GM19328 (cell line): ENCODE measurements at regions not wholly inside any gene's neighbourhood (a gene's known extent, or its start where the extent isn't known, plus 50 kb on each side); places are given as distances from the start of the nearest gene placed in this dataset.

Experiments used
- ATAC-seq: cut with Tn5 transposase; IDR thresholded peaks from one replicate; pipeline ENCODE4 v1.9.1; 2021; ENCODE audit warnings: mild to moderate bottlenecking, moderate library complexity; ENCODE audit not compliant: unreplicated experiment

DNA sequence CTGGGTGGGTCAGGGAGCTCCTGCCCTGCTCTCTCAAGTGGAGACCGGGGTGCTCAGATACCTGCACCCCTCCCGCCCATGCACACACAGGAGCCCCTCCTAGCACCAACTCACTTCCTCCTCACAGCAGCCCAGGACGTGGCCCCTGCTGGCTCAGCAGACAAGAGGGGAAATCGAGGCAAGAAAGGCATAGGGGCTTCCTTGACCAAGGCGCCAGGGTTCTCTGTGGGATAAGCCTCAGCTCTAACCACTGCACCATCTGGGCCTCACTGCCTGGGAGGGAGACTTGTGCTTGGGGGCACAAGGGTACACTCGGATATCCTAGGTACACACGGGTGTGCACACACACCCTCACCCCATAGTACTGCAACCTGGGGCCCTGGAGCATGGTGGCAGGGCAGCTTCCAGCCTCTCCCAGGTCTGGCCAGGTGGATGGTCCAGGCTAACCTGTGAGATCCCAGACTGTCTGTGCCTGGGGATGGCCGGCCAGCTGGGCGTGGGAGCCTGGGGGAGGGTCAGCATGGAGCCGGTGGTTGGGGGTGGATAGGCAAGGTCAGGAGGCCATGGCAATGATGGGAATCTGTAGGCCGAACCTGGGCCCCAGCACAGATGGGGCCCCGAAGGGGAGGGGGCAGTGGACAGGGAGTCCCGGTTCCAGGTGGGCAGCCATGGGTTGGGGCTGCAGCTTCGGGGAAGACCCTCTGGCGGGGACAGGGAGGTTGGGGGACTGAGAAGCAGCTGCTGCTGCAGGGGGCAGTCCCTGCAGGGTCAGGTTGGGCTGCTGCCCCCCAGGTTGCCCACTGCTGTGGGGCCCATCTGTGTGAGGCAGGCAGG is 312.4 kb downstream of the TMEM121 start:
- ATAC-seq: no peak

DNA sequence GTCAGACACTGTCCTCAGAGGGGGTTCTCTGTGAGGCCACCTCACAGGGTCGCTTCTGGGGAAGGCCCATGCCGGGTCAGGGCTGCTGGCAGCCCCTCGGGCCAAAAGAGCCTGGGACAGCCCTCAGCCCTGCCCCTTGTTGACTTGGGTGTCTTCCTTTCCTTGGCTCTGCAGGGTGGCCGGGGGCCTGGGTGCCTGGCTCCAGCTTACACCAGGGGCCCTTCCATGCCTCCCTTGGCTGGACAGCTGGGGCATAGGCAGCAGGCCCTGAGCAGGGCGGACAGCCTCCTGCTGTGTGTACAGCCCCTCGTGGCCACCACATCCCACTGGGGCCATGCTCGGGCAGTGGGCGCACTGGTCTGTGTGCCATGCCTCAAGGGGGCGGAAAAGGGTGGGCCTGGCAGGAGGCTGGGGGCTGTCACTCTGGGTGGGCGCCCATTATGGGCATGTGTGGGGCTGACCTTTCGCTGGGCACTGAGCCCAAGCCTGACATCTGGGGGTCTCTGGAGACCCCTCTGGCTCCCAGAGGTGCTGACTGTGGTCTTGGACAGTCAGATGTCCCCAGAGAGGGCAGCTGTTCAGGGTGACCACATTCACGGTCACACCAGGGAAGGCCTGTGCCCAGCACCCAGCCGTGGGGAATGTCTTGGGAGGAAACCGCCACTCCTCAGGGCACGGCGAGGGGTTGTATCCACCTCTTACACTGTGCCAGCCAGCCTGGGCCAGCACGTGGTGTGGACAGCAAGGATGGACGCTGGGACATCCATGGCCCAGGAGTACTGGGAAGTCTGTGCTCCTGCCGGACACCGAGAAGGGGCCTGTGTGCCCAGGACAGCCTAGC is 313.3 kb downstream of the TMEM121 start:
- ATAC-seq: no peak

DNA sequence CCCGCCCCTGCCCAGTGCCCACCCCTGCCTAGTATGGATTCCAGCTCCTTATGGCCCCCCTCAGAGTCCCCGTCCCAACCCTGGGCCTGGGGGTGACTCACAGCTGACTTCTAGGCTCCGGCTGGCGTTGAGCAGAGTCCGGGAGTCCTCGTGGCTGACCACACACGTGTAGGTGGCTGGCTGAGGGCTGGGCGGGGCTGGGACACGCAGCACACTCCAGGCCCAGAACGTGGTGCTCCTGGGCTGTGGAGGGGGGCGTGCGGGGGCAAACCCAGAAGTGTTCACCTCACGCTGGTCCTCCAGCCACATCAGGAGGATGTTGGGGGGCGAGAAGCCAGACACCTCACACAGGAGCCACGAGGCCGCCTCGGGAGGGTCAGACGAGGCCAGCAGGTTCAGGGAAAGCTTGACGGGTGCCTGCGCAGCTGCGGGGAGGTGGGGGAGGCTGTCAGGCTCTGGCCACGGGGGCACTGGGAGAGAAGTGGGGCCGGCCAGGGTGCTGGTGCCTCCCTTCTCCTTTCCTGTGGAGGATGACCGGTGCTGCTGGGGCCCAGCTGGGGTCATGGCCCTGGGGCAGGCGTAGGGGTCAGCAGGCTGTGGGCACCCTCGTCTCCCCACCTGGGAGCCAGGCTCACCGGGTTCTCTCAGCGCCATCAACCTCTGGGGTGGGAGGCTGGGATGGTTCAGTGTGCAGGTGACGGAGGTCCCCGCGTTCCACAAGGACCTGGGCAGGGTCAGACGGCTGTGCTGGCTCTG is 314.1 kb downstream of the TMEM121 start:
- ATAC-seq: no peak

DNA sequence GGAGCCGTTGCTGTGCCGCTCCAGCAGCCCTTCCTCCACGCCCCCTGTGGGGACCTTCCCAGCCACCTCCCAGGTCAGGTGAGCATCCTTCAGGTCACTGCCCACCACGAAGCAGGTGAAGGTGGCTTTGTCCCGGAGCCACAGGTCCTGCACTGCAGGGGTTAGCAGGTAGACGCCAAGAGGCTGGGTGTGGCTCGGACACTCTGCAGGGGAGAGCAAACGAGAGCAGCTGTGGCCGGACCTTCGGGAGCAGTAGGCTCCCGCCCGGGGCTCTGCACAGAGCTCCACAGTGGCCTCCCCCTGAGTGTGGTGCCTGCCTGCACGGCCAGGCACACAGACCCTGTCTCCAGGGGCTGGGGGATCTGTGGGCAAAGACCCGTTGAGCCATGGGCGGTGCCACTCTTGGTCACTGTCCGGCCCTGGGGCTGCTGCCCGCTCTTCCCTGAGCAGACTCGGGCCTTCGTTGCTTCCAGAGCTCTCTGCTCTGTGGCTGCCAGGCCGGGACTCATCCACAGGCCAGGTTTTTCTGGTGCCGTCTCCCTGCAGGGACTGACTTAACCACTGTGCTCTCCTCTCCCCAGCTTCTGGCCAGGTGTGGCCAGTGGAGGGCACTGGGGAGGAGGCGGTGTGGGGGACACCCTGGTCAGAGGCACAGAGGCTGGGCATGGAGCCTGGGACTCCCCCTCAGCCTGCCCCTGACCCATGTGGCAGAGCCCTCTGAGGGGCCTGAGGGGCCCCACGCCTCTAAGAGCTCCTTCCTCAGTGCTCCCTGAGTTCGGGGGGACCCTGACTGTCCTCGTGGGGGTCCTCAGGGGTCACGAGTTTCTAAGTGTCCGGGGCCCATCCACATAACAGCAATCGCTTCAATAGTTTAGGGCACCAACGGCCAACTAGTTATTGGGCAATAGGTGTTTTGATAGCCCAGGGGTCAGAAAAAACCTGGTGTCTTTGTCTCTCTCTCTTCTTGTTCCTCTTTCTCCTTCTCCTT is 314.9 kb downstream of the TMEM121 start:
- no peak for ATAC-seq

DNA sequence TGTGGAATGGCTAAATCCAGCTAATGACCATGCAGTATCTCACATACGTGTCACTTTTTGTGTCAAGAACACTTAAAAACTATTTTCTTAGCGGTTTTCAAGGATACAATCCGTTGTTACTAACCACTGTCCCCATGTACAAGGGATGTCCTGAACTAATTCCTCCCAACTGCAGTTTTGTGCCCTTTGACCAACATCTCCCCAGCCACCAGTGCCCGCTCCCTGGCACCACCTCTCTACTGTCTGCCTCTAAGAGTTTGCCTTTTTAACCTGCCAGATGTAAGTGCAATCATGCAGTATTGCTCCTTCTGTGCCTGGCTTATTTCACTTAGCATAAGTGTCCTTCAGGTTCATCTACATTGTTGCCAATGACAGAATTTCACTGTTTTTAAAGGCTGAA is 315.7 kb downstream of the TMEM121 start:
- ATAC-seq: no peak

DNA sequence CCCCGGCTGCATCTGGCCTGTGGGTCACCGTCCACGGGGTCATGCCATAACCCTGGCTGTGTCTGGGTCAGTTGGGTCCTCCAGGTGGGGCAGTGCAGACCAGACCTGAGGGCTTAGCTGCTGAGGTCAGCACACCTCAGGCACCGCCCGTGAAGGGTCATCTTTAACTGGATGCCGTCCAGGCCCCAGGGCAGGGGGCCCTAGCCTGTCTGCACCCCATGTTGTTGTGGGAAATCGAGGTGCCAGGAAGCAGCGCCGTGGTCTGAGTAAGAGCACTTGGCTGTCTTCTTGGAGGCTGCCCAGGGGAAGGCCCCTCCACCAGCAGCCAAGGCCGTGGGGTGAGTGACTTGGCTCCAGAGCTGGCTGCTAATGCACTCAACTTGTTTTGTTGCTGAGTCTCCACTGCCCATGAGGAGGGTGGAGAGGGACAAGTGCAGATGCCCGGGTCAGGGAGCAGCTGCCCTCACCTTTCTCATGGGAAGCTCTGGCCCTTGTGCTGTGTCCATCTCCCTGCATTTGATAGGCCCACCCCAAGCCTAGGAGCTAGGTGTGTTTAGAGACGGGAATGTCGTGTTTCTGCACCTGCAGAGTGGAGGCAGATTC is 317.2 kb downstream of the TMEM121 start:
- ATAC-seq: no peak

DNA sequence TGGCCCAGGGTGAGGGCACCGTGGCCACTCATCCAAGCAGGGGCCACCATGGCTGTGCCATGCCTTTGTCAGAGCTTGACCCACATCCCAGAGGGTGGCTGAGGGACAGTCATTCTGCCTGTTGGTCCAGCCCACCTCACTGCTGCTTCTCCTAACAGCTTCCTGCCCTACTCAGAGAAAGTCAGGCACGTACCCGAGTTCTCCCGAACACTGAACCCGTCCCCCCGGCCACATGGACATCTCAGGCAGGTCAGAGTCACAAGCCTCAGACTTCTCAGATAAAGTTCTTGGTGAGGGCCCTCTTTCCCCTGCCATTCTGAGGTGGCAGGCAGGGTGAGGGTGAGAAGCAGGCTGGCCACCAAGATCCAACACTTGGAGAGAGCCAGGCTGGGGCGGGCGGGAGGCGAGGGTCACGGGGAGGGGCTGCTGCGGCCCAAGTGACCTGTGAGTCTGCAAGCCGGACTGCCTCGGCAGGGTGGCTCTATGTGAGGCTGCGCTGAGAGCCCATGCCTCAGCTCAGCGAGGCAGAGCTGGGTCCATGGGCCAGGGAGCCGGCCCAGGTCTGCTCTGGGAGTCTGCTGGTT is 317.8 kb downstream of the TMEM121 start:
- no peak for ATAC-seq

DNA sequence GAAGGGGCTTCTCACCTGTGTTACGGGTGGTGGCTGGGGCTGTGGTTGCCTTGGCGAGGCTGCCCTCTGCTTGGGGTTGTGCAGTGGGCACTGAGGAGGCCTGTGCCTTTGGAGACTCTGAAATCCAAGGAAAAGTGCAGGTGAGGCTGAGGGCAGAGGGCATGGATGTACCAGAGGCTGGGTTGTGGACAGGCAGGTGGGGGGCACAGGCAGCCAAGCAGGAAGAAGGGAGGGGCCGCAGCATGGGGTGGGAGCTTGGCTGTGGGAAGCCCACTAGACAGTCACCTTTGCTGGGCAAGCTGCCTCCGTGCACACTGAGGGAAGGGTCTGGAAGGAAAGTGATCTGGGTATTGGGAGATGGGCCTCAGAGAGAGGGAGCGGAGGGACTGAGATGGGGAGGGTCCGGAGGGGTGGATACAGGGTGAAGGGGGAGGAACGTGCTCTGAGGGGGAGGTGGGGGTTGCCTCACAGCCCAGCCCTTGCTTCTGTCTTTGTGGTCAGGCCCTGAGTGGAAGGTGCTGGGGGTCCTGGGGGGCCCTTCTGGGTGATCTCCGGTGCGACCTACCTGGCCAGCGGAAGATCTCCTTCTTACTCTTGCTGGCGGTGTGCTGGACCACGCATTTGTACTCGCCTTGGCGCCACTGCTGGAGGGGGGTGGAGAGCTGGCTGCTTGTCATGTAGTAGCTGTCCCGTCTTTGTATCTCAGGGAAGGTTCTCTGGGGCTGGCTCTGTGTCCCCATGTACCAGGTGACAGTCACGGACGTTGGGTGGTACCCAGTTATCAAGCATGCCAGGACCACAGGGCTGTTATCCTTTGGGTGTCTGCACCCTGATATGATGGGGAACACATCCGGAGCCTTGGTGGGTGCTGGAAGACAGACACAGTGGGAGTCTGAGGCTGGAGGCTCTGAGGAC is 318.7 kb downstream of the TMEM121 start:
- ATAC-seq: no peak

DNA sequence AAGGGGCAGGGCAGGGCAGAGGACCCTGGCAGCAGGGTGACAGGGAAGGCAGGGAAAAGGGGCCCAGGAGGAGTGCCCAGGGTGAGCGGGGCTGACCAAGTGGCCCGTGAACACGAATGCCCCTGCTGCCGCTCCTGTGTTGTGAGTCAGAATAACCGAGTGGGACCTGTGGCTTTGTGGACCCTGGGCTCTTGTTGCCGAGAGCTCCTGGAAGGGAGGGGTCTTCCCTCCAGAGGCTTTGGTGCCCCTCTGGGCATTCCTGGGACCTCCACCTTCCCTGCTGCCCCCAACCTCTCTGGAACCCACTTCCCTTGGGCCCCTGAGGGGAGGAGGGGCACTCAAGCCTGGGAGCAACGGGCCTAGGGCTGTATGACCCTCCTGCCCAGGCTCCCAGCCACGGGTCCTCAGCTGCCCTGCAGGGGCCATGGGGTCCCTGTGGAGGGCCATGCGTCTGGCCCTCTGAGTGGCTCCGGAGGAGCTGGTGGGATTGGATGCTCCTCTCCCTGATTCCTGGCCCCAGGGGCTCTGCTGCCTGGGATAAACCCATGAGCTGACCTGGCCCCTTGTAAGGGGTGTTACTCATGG is 319.4 kb downstream of the TMEM121 start:
- no peak for ATAC-seq

DNA sequence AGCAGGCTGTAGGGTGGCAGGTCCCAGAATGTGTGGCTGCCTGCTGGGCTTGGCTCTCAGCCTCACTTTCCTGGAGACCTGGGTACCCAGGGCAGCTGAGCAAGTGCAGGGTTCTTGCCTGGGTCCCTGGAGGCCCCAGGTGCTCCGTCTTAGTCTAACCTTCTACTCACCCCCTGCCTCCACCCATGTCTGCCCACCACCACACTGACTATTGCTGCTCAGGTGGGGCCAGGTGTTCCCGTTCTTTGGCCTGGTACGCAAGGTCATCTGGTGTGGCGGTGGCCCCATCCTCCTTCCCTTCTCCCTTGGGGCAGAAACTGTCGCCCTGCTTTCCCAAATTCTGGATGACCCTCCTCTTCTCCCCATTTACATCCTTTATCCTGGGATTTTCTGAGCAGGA is 319.9 kb downstream of the TMEM121 start:
- no peak for ATAC-seq

DNA sequence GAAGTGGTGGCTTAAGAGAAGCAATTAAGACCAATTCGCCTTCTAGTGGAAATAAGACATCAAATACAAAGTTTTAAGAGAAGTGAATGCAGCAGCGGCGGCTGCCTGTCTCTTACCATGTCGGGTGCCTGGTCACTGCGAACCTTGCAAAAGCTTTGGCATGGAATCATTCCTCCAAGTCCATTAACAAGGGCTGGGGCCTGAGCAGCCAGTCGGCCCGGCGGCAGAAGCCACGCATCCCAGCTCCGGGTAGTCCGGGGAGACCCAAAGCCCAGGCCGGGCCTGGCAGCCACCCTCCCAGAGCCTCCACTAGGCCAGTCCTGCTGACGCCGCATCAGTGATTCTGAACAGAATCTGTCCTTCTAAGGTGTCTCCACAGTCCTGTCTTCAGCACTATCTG is 321.0 kb downstream of the TMEM121 start:
- no peak for ATAC-seq

DNA sequence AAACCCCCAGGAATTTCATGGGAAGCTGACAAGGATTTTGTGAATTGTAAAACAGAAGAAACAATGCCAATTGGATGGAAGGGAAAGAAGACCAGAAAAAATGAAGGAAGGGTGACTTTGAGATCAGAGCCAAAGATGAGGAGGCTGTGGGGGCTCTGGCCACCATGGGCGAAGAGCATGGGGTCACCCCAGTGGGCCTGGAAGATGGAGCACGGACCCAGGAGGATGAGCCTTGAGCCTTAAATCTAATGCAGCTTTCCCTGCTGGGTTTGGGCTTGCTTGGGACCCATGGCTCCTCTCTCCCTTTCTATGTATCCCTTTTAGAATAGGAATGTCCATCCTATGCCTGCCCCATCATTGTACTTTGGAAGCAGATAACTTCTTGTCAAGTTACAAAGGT is 322.2 kb downstream of the TMEM121 start:
- ATAC-seq: no peak

DNA sequence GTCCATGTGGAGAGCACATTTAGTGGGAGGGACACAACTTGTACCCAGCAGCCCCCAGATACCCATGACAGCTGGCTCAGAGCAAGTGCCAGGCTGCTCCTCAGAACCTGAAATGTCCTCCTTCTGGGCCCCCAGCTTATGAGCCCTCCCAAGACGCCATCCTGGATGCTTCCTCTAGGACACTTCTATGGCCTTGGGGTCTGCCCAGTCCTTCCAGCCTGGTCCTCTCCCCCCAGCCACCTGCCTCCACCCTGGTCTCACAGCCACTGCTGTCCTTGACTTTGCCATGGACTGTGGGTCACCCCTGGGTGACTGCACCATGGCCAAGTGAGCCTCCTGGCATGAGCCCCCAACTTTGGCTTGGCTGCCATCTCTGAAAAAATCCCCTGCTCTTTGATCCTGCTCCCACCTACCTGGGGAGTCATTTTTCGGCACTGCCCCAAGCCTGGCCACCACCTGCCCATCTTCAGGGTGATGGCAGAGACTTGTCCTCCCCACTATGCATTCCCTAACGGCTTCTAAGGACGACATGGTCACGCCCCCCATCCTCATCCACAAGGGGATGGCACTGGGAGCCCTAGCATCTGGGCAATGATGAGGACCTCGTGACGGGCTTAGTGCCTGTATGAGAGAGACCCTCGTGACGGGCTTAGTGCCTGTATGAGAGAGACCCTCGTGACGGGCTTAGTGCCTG is 323.7 kb downstream of the TMEM121 start:
- no peak for ATAC-seq

DNA sequence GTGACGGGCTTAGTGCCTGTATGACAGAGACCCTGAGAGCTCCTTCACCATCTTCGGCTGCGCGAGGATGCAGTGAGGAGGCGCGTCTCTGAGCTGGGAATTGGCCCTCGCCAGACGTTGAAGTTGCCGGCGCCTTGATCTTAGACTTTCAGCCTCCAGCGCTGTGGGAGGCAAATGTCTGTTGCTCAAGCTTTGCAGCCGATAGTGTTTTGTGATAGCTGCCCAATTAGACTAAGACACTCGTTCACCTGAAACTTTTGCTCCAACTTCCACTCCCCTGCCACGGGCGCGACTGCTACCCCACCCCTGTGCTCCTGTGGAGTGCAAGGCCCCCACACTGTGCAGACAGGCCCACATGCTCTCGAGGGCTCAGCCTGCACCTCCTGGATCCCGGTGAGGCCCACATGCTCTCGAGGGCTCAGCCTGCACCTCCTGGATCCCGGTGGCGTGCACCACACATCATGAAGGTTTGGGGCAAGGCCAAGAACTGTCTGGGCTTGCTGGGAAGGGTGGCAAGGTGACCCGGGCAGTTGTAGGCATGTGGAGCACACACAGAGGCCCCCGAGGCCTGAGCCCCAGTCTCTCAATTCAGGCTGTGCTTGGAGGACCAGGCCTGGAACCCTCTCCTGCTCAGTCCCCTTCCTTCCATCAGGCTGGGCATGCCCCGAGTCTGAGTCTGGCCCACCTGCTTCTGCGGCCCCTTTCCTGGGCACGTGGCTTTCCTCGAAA is 324.6 kb downstream of the TMEM121 start:
- ATAC-seq: no peak

DNA sequence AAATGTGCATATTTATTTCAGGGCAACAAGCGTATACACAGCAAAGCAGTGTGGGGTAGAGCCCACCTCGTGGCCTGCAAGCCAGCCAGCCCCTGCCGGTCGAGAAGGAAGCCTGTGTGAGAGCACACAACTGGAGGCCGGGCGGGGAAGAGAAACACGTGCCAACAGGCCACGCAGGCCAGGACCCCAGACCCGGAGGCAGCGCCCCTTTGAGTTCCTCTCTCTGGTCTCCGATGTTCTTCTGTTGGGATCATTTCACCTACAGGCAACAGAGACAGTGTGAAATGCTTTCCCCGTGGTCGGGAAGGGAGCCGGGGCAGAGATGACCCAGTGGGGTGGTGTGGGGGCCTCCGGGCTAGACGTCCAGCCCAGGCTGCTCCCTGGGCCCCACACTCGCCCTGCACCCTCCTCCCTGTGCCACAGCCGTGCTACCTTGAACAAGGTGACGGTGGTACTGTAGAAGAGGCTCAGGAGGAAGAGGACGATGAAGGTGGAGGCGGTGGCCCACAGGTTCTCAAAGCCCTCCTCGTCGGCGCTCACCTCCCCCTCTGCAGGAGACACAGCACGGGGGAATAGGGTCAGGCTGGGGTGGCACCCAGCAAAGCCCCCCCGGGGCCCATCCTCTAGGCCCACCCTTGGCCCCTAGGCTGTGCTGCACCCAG is 325.5 kb downstream of the TMEM121 start:
- ATAC-seq: no peak

DNA sequence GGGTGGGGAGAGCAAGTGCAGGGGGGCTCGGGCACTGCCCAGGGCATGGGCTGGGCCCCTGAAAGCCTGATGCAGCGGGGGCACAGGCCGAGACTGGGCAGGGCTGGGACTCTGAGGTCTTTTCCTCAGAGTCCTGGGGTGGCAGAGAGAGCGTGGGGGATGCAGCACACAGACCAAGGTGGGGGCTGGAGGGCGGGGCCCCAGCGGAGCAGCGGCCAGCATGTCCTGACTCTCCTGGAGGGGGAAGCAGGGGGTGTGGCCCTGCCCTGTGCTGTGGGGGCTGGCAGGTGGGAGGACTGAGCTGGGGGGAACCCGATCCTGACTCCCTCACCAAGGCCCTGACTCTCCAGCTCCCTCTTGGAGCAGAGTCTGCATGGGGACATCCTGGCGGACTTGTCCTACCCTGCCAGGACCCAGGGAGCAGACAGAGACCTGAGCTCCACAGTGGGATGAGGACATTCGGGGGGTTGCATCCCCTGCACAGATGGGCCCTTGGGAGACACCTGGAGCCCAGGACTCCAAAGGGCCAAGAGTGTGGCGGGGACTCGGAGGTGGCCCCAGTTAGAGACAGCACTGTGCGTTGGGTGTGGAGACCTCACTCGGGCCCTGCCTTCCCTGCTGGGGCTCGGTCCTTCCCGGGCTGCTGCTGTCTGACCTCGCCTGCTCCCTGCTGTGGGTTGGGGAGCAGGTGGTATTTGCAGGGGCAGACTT is 326.1 kb downstream of the TMEM121 start:
- ATAC-seq: no peak
